Endothelial cell of umbilical vein (primary cell): ENCODE measurements at regions not wholly inside any gene's neighbourhood (a gene's known extent, or its start where the extent isn't known, plus 50 kb on each side); places are given as distances from the start of the nearest gene placed in this dataset.

Experiments used
- CTCF ChIP-seq, 2 donors: IDR thresholded peaks; 1 replicate in 1 of 2; 2 replicates in 1 of 2; pipeline ENCODE4 v1.5.1; 2011; ENCODE audit warnings: low read length in 2 of 2, mild to moderate bottlenecking in 2 of 2, moderate library complexity in 2 of 2, control low read depth in 1 of 2, inconsistent platforms in 1 of 2, low read depth in 1 of 2; ENCODE audit not compliant: insufficient read depth in 1 of 2; ENCODE audit errors: extremely low read depth in 1 of 2
- FOS ChIP-seq: IDR thresholded peaks from 2 replicates; pipeline ENCODE4 v1.6.1; 2011; ENCODE audit warnings: mild to moderate bottlenecking, low read length, moderate library complexity, borderline replicate concordance; ENCODE audit not compliant: insufficient read depth
- GATA2 ChIP-seq: IDR thresholded peaks from 2 replicates; pipeline ENCODE4 v1.7.0; 2011; ENCODE audit warnings: low read depth, mild to moderate bottlenecking, moderate library complexity, mixed read lengths, low read length; ENCODE audit not compliant: insufficient read length, insufficient read depth
- JUN ChIP-seq: IDR thresholded peaks from 2 replicates; pipeline ENCODE4 v1.6.1; 2011; ENCODE audit warnings: borderline replicate concordance, low read depth; ENCODE audit not compliant: insufficient read length, insufficient read depth
- MYC ChIP-seq: IDR thresholded peaks from one replicate; pipeline ENCODE4 v1.6.1; 2011; ENCODE audit warnings: mild to moderate bottlenecking, low read depth, low read length
- POLR2A ChIP-seq: IDR thresholded peaks from 2 replicates; pipeline ENCODE4 v1.6.1; 2012; ENCODE audit warnings: low read depth, mild to moderate bottlenecking, control low read depth, low read length
- POLR2AphosphoS5 ChIP-seq: IDR thresholded peaks from 2 replicates; pipeline ENCODE4 v1.6.1; 2012; ENCODE audit warnings: low read depth, mild to moderate bottlenecking, control low read depth, low read length, moderate library complexity; ENCODE audit not compliant: insufficient read depth

- TF ChIP-seq CTCF (IDR thresholded peaks at IDR 0.05; ENCODE audit: extremely low read depth in 1 of 2, insufficient read depth in 1 of 2, low read depth in 1 of 2, low read length in 2 of 2) (no peak), JUN (no peak), POLR2A (no peak), POLR2AphosphoS5 (no peak), FOS (no peak), MYC (no peak), GATA2 (no peak)
Measured at GRCh38 chr4:123113155-123113554, 190.8 kb upstream of the NUDT6 start.
